ENCODE measurements at regions not wholly inside any gene's neighbourhood (a gene's known extent, or its start where the extent isn't known, plus 50 kb on each side); places are given as distances from the start of the nearest gene placed in this dataset.

DNA sequence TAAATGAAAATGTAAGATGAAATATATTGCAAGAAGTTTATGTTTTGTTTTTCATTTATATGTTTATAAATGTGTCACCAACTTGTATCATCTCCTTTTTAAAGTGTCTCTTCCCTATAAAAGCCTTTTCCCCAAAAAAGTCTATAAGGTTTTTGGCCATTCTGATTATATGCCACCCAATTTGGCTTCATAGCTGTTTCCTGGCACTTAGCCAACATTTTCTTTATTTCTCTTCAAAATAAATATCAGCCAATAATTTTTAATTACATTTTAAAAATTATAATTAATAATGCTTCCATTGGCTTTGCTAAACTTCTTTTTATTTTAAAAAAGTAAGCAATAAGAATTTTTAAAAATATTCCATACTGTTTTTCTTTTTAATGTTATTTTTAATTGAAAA lies 171.8 kb downstream of the RASSF9 start:
- no peak overlapping the region for H3K23ac ChIP-seq (ENCODE audit: insufficient read length)
- no peak overlapping the region for H3K14ac ChIP-seq (ENCODE audit: insufficient read length)
- H3K9ac ChIP-seq (replicated peaks in 1 of 4; ENCODE audit: extremely low read depth in 1 of 4, low read depth in 3 of 4, low read length in 3 of 4): no peak overlapping the region
- no peak for DNase-seq (ENCODE audit: low read depth in 1 of 2, low spot score in 2 of 2)
- no peaks in the 10 kb centered on the region for H3K36me3 ChIP-seq (ENCODE audit: control insufficient read depth in 2 of 4, insufficient read depth in 4 of 4, low read length in 3 of 4)
- no peak overlapping the region for H2AK5ac ChIP-seq (ENCODE audit: low read depth, low read length)
- ChIA-PET CTCF (ENCODE audit: partially characterized antibody) (interaction anchor here (1.4 kb wide), 1 partner anchor 207 kb away, joined by 3 read pairs; no protein-coding TSS in a partner anchor), POLR2A (ENCODE audit: partially characterized antibody) (no interaction called here)
- H3K79me1 ChIP-seq (ENCODE audit: low read depth, low read length): no peaks in the 10 kb centered on the region
- TF ChIP-seq HDAC6 (IDR thresholded peaks at IDR 0.05; ENCODE audit: low read depth, low read length): no peak
- TF ChIP-seq BRCA1 (IDR thresholded peaks at IDR 0.05; ENCODE audit: low read depth, low read length): no peak
- no peak for TF ChIP-seq RXRA (IDR thresholded peaks at IDR 0.05; ENCODE audit: insufficient read depth, low read depth, low read length)
- no peak for TF ChIP-seq SAP30 (IDR thresholded peaks at IDR 0.05; ENCODE audit: insufficient read depth, insufficient replicate concordance, low read length)
- TF ChIP-seq, protein P1, sequence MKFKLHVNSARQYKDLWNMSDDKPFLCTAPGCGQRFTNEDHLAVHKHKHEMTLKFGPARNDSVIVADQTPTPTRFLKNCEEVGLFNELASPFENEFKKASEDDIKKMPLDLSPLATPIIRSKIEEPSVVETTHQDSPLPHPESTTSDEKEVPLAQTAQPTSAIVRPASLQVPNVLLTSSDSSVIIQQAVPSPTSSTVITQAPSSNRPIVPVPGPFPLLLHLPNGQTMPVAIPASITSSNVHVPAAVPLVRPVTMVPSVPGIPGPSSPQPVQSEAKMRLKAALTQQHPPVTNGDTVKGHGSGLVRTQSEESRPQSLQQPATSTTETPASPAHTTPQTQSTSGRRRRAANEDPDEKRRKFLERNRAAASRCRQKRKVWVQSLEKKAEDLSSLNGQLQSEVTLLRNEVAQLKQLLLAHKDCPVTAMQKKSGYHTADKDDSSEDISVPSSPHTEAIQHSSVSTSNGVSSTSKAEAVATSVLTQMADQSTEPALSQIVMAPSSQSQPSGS (IDR thresholded peaks at IDR 0.05; ENCODE audit: low read length): no peak
- TF ChIP-seq NRF1 (IDR thresholded peaks at IDR 0.05; ENCODE audit: low read depth, low read length): no peak
- no peak for TF ChIP-seq HDAC2 (IDR thresholded peaks at IDR 0.05; ENCODE audit: borderline replicate concordance in 1 of 2, low read depth in 2 of 2, low read length in 2 of 2)
- H3K56ac ChIP-seq (replicated peaks; ENCODE audit: insufficient read length, low read depth, low read length): no peak overlapping the region
- H3K79me2 ChIP-seq (ENCODE audit: control insufficient read depth in 1 of 2, insufficient read depth in 2 of 2, low read length in 2 of 2): no peaks in the 10 kb centered on the region
- H3K27me3 ChIP-seq (replicated peaks in 1 of 4; ENCODE audit: control insufficient read depth in 3 of 4, extremely low read depth in 1 of 4, insufficient read depth in 3 of 4, low read length in 3 of 4): no peaks in the 10 kb centered on the region
- no peak overlapping the region for H4K5ac ChIP-seq (ENCODE audit: insufficient read length, low read depth, low read length)
- H3K27ac ChIP-seq (ENCODE audit: low read depth, low read length): no peak overlapping the region
- H4K8ac ChIP-seq (ENCODE audit: extremely low read depth, insufficient read depth, low read length): no peak overlapping the region
- H3K4ac ChIP-seq (replicated peaks; ENCODE audit: insufficient read length, low read depth, low read length): no peak overlapping the region
- H3K18ac ChIP-seq (ENCODE audit: extremely low read depth, low read length): no peak overlapping the region
- H3K4me1 ChIP-seq (replicated peaks in 1 of 4; ENCODE audit: control insufficient read depth in 3 of 4, insufficient read depth in 4 of 4, low read length in 3 of 4): no peaks in the 10 kb centered on the region
- H3K4me2 ChIP-seq (ENCODE audit: insufficient read depth in 1 of 2, low read depth in 2 of 2, low read length in 2 of 2): no peak overlapping the region
- peaks cover 0 to 2% of the 10 kb centered on the region in 2 experiments; a peak in 1 of 4 replicates for H3K9me3 ChIP-seq (ENCODE audit: insufficient read depth in 2 of 2, low read depth in 1 of 2, low read length in 1 of 2)
- H2BK12ac ChIP-seq (ENCODE audit: low read depth, low read length): no peak overlapping the region
- H2BK20ac ChIP-seq (ENCODE audit: low read length): no peak overlapping the region
- H2BK120ac ChIP-seq (replicated peaks; ENCODE audit: low read depth, low read length): no peak overlapping the region
- peaks cover 4% of the 10 kb centered on the region; the same call in 1 of the 2 replicates for H3K23me2 ChIP-seq (ENCODE audit: low read depth, low read length)
- no peak overlapping the region for H2BK5ac ChIP-seq (ENCODE audit: low read depth, low read length)
- H2BK15ac ChIP-seq (ENCODE audit: low read length): no peak overlapping the region
- no peaks in the 10 kb centered on the region for H4K20me1 ChIP-seq (replicated peaks in 1 of 2; ENCODE audit: control insufficient read depth in 1 of 2, insufficient read depth in 2 of 2, low read length in 2 of 2)
- H3K4me3 ChIP-seq (ENCODE audit: extremely low read depth in 1 of 4, insufficient read depth in 2 of 4, low read depth in 3 of 4, low read length in 4 of 4): no peak overlapping the region
- H4K91ac ChIP-seq (replicated peaks; ENCODE audit: insufficient read length, low read length): no peak overlapping the region
- no peak for FAIRE-seq
- no peak overlapping the region for H2AFZ ChIP-seq (ENCODE audit: low read length)
